ENCODE measurements at regions not wholly inside any gene's neighbourhood (a gene's known extent, or its start where the extent isn't known, plus 50 kb on each side); places are given as distances from the start of the nearest gene placed in this dataset.

DNA sequence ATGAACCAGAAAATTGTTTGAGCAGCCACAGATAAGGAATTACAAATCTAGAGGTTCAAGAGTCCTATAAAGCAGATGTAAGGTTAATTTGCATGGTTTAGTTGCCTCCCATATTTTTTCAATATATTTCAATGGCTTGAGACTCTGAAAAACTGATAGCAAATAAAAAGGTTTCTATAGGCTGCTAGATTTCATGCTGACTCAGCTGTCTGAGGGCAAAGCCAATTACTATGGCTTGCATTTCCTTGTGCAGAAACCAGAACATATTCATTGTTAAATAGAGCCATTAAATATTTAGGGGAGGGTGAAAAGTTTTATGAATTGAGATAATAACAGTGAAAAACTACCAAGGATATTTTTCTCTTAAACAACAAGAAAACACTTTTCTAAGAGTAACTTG lies 278.1 kb upstream of the CADM2 start:
- Histone ChIP-seq H3K4me3 (ENCODE audit: insufficient read depth in 1 of 2, low read depth in 1 of 2, low read length in 2 of 2) (no peak overlapping the region), H4K8ac (ENCODE audit: low read length) (no peak overlapping the region), H3K36me3 (ENCODE audit: control insufficient read depth in 1 of 2, insufficient read depth in 2 of 2, low read depth in 1 of 2, low read length in 2 of 2) (no peaks in the 10 kb centered on the region), H3K4ac (ENCODE audit: low read depth in 1 of 2, low read length in 2 of 2) (no peak overlapping the region), H2BK15ac (ENCODE audit: low read depth, poor library complexity, severe bottlenecking) (no peak overlapping the region), H2AFZ (ENCODE audit: low read depth, low read length) (no peak overlapping the region), H2BK5ac (ENCODE audit: low read depth, low read length, poor library complexity, severe bottlenecking) (no peak overlapping the region), H2BK120ac (ENCODE audit: low read depth, low read length) (no peak overlapping the region), H3K9ac (ENCODE audit: low read length) (no peak overlapping the region), H3K27me3 (ENCODE audit: control insufficient read depth in 1 of 2, insufficient read depth in 1 of 2, low read length in 2 of 2) (no peaks in the 10 kb centered on the region), H4K91ac (ENCODE audit: low read length) (no peak overlapping the region), H3K18ac (ENCODE audit: low read depth in 1 of 2, low read length in 2 of 2) (no peak overlapping the region), H3K14ac (ENCODE audit: low read length in 2 of 2) (no peak overlapping the region), H3K4me1 (ENCODE audit: control insufficient read depth, insufficient read depth, low read depth, low read length) (no peaks in the 10 kb centered on the region), H3K79me1 (replicated peaks; ENCODE audit: low read length, poor library complexity, severe bottlenecking) (no peaks in the 10 kb centered on the region), H2AK5ac (ENCODE audit: low read length, severe bottlenecking) (no peak overlapping the region), H3K4me2 (ENCODE audit: low read length, poor library complexity, severe bottlenecking) (no peak overlapping the region), H3K27ac (ENCODE audit: low read length, poor library complexity, severe bottlenecking) (no peak overlapping the region), H3K23ac (ENCODE audit: low read length in 2 of 2) (no peak overlapping the region), H2BK12ac (ENCODE audit: low read length in 2 of 2) (no peak overlapping the region), H3K9me3 (ENCODE audit: control insufficient read depth, low read length) (no peaks in the 10 kb centered on the region)
- DNase-seq = no peak

DNA sequence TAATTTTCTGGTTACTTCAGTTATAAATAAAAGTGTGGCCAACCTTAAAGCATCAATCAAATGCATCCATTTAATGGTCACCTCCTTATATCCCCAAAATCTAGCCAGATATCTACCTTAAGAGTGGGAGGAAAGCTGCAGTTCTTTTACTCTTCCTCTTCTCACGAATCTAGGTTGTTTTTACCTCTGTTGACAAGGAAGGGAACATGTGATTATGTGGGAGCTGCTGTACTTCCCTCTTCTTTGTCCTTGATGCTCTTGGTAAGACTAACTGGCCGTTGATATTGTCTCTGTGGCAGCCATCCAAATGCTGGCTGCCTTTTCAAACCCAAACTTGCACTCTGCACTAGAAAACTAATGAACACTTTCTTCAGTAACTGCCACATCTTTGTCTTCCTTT lies 275.3 kb upstream of the CADM2 start:
- H3K4me1 ChIP-seq (ENCODE audit: control insufficient read depth, insufficient read depth, low read depth, low read length) = no peaks in the 10 kb centered on the region
- H3K4ac ChIP-seq (ENCODE audit: low read depth in 1 of 2, low read length in 2 of 2) = no peak overlapping the region
- no peaks in the 10 kb centered on the region for H3K79me1 ChIP-seq (replicated peaks; ENCODE audit: low read length, poor library complexity, severe bottlenecking)
- no peak overlapping the region for H3K27ac ChIP-seq (ENCODE audit: low read length, poor library complexity, severe bottlenecking)
- no peak overlapping the region for H3K9ac ChIP-seq (ENCODE audit: low read length)
- H3K4me2 ChIP-seq (ENCODE audit: low read length, poor library complexity, severe bottlenecking) = no peak overlapping the region
- no peak overlapping the region for H2BK15ac ChIP-seq (ENCODE audit: low read depth, poor library complexity, severe bottlenecking)
- H3K4me3 ChIP-seq (ENCODE audit: insufficient read depth in 1 of 2, low read depth in 1 of 2, low read length in 2 of 2) = no peak overlapping the region
- H2AFZ ChIP-seq (ENCODE audit: low read depth, low read length) = no peak overlapping the region
- no peak overlapping the region for H3K14ac ChIP-seq (ENCODE audit: low read length in 2 of 2)
- H2AK5ac ChIP-seq (ENCODE audit: low read length, severe bottlenecking) = no peak overlapping the region
- H3K9me3 ChIP-seq (ENCODE audit: control insufficient read depth, low read length) = no peaks in the 10 kb centered on the region
- H2BK120ac ChIP-seq (ENCODE audit: low read depth, low read length) = no peak overlapping the region
- no peaks in the 10 kb centered on the region for H3K27me3 ChIP-seq (ENCODE audit: control insufficient read depth in 1 of 2, insufficient read depth in 1 of 2, low read length in 2 of 2)
- WGBS = 57% methylated on average over 2 of the region's 2 CpGs
- H3K18ac ChIP-seq (ENCODE audit: low read depth in 1 of 2, low read length in 2 of 2) = no peak overlapping the region
- H4K91ac ChIP-seq (ENCODE audit: low read length) = no peak overlapping the region
- H4K8ac ChIP-seq (ENCODE audit: low read length) = no peak overlapping the region
- H2BK12ac ChIP-seq (ENCODE audit: low read length in 2 of 2) = no peak overlapping the region
- no peak overlapping the region for H2BK5ac ChIP-seq (ENCODE audit: low read depth, low read length, poor library complexity, severe bottlenecking)
- H3K23ac ChIP-seq (ENCODE audit: low read length in 2 of 2) = no peak overlapping the region
- no peak for DNase-seq
- H3K36me3 ChIP-seq (ENCODE audit: control insufficient read depth in 1 of 2, insufficient read depth in 2 of 2, low read depth in 1 of 2, low read length in 2 of 2) = no peaks in the 10 kb centered on the region

DNA sequence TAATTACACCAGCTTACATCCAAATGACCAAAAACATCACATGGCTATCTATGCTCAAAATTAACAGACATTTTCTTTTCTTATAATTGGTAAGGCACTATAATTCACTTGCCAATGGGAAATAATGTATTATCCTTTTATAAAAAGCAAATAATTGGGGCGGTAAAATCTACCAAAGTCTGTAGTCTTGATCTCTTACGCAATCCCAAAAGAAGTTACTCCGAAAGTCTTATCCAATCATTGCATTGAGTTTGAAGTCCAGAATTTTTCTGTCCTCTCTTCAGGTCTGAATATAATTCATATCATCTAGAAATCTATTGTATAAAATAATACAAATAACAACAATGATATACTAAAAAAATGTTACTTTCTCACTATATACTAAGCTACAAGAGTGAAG lies 273.3 kb upstream of the CADM2 start:
- H3K9ac ChIP-seq (ENCODE audit: low read length) = no peak overlapping the region
- H3K4me3 ChIP-seq (ENCODE audit: insufficient read depth in 1 of 2, low read depth in 1 of 2, low read length in 2 of 2) = no peak overlapping the region
- no peaks in the 10 kb centered on the region for H3K79me1 ChIP-seq (replicated peaks; ENCODE audit: low read length, poor library complexity, severe bottlenecking)
- H3K18ac ChIP-seq (ENCODE audit: low read depth in 1 of 2, low read length in 2 of 2) = no peak overlapping the region
- no peak overlapping the region for H4K8ac ChIP-seq (ENCODE audit: low read length)
- H2BK5ac ChIP-seq (ENCODE audit: low read depth, low read length, poor library complexity, severe bottlenecking) = no peak overlapping the region
- H2BK120ac ChIP-seq (ENCODE audit: low read depth, low read length) = no peak overlapping the region
- H3K4ac ChIP-seq (ENCODE audit: low read depth in 1 of 2, low read length in 2 of 2) = no peak overlapping the region
- no peak overlapping the region for H2AK5ac ChIP-seq (ENCODE audit: low read length, severe bottlenecking)
- H3K27ac ChIP-seq (ENCODE audit: low read length, poor library complexity, severe bottlenecking) = no peak overlapping the region
- H3K14ac ChIP-seq (ENCODE audit: low read length in 2 of 2) = no peak overlapping the region
- no peak overlapping the region for H4K91ac ChIP-seq (ENCODE audit: low read length)
- H3K36me3 ChIP-seq (ENCODE audit: control insufficient read depth in 1 of 2, insufficient read depth in 2 of 2, low read depth in 1 of 2, low read length in 2 of 2) = no peaks in the 10 kb centered on the region
- peaks cover 2% of the 10 kb centered on the region for H3K9me3 ChIP-seq (ENCODE audit: control insufficient read depth, low read length)
- H2AFZ ChIP-seq (ENCODE audit: low read depth, low read length) = no peak overlapping the region
- no peak overlapping the region for H3K4me2 ChIP-seq (ENCODE audit: low read length, poor library complexity, severe bottlenecking)
- no peak overlapping the region for H2BK12ac ChIP-seq (ENCODE audit: low read length in 2 of 2)
- no peaks in the 10 kb centered on the region for H3K27me3 ChIP-seq (ENCODE audit: control insufficient read depth in 1 of 2, insufficient read depth in 1 of 2, low read length in 2 of 2)
- WGBS = 91% methylated on average over 3 of the region's 3 CpGs
- DNase-seq = no peak
- no peak overlapping the region for H2BK15ac ChIP-seq (ENCODE audit: low read depth, poor library complexity, severe bottlenecking)
- H3K23ac ChIP-seq (ENCODE audit: low read length in 2 of 2) = no peak overlapping the region
- H3K4me1 ChIP-seq (ENCODE audit: control insufficient read depth, insufficient read depth, low read depth, low read length) = no peaks in the 10 kb centered on the region

DNA sequence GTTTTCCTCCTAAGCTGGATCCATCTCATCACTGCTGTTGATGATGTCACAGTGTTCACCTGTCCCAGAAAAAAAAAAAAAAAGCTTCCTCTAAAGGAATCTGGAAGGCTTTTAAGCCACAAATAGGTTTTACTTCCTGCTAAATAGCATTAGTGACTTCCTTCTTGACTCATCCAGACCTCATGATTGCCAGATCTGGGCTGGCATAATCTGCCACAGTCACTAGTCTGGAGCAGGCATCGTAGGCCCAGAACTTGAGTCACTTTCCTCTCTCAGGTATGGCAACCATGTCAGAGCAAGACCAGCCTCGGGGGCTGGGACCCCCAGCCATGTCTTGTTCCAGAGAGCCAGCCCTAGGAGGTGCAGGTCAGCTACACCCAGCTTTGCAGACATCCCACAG lies 266.5 kb upstream of the CADM2 start:
- 40% methylated on average over 2 of the region's 2 CpGs for WGBS
- no peak for DNase-seq

More for the DNA sequence above, 266.5 kb upstream of the CADM2 start:
- Histone ChIP-seq H2AFZ (ENCODE audit: low read depth, low read length) (no peak overlapping the region), H4K8ac (ENCODE audit: low read length) (no peak overlapping the region), H3K14ac (ENCODE audit: low read length in 2 of 2) (no peak overlapping the region), H4K91ac (ENCODE audit: low read length) (no peak overlapping the region), H3K9ac (ENCODE audit: low read length) (no peak overlapping the region), H2BK120ac (ENCODE audit: low read depth, low read length) (no peak overlapping the region), H2BK15ac (ENCODE audit: low read depth, poor library complexity, severe bottlenecking) (no peak overlapping the region), H3K4me3 (ENCODE audit: insufficient read depth in 1 of 2, low read depth in 1 of 2, low read length in 2 of 2) (no peak overlapping the region), H3K79me1 (replicated peaks; ENCODE audit: low read length, poor library complexity, severe bottlenecking) (no peaks in the 10 kb centered on the region), H3K27me3 (ENCODE audit: control insufficient read depth in 1 of 2, insufficient read depth in 1 of 2, low read length in 2 of 2) (no peaks in the 10 kb centered on the region), H3K36me3 (ENCODE audit: control insufficient read depth in 1 of 2, insufficient read depth in 2 of 2, low read depth in 1 of 2, low read length in 2 of 2) (no peaks in the 10 kb centered on the region), H2BK5ac (ENCODE audit: low read depth, low read length, poor library complexity, severe bottlenecking) (no peak overlapping the region), H3K9me3 (ENCODE audit: control insufficient read depth, low read length) (peaks cover 2% of the 10 kb centered on the region), H3K4me2 (ENCODE audit: low read length, poor library complexity, severe bottlenecking) (no peak overlapping the region), H3K18ac (ENCODE audit: low read depth in 1 of 2, low read length in 2 of 2) (no peak overlapping the region), H3K23ac (ENCODE audit: low read length in 2 of 2) (no peak overlapping the region), H3K4ac (ENCODE audit: low read depth in 1 of 2, low read length in 2 of 2) (no peak overlapping the region), H2AK5ac (ENCODE audit: low read length, severe bottlenecking) (no peak overlapping the region), H3K4me1 (ENCODE audit: control insufficient read depth, insufficient read depth, low read depth, low read length) (no peaks in the 10 kb centered on the region), H2BK12ac (ENCODE audit: low read length in 2 of 2) (no peak overlapping the region), H3K27ac (ENCODE audit: low read length, poor library complexity, severe bottlenecking) (no peak overlapping the region)
